Right forelimb (tissue), 1 donor: ENCODE measurements at regions not wholly inside any gene's neighbourhood (a gene's known extent, or its start where the extent isn't known, plus 50 kb on each side); places are given as distances from the start of the nearest gene placed in this dataset.
"Not testable (repeated sequence)": the region's sequence is repeated elsewhere in the genome, so short reads cannot be mapped to it uniquely, and the experiment has no call there.

Source experiments
- DNase-seq: peaks from one replicate; pipeline ENCODE4 v3.0.0-alpha.2; 2018

GRCh38 chr9:39674437-39675210 lies 319.2 kb downstream of the SPATA31A1 start:
- not testable (repeated sequence) for DNase-seq

GRCh38 chr9:39675211-39675553 lies 319.7 kb downstream of the SPATA31A1 start:
- DNase-seq, result not testable (repeated sequence)

- not testable (repeated sequence) for DNase-seq
Measured at GRCh38 chr9:39678534-39679263, 323.2 kb downstream of the SPATA31A1 start.

GRCh38 chr9:39680694-39681401 lies 325.4 kb downstream of the SPATA31A1 start:
- DNase-seq, result not testable (repeated sequence)

GRCh38 chr9:39728862-39729261 lies 373.4 kb downstream of the SPATA31A1 start:
- DNase-seq, result not testable (repeated sequence)

GRCh38 chr9:39744898-39745297 lies 389.4 kb downstream of the SPATA31A1 start:
- DNase-seq, result not testable (repeated sequence)

GRCh38 chr9:39775570-39775969 lies 420.1 kb downstream of the SPATA31A1 start:
- not testable (repeated sequence) for DNase-seq

- DNase-seq, result not testable (repeated sequence)
Measured at GRCh38 chr9:39791356-39791755, 435.9 kb downstream of the SPATA31A1 start.

GRCh38 chr9:39797935-39798334 lies 442.5 kb downstream of the SPATA31A1 start:
- not testable (repeated sequence) for DNase-seq

- not testable (repeated sequence) for DNase-seq
Measured at GRCh38 chr9:39799252-39799651, 443.8 kb downstream of the SPATA31A1 start.

- DNase-seq, result not testable (repeated sequence)
Measured at GRCh38 chr9:39802561-39802960, 447.1 kb downstream of the SPATA31A1 start.

- peak; percentile 53 for DNase-seq
Measured at GRCh38 chr9:39809401-39810226, 454.1 kb downstream of the SPATA31A1 start.

- DNase-seq, result not testable (repeated sequence)
Measured at GRCh38 chr9:39810401-39810800, 454.9 kb downstream of the SPATA31A1 start.

- DNase-seq, result not testable (repeated sequence)
Measured at GRCh38 chr9:39811615-39812014, 456.1 kb downstream of the SPATA31A1 start.

GRCh38 chr9:39828457-39828856 lies 473.0 kb downstream of the SPATA31A1 start:
- not testable (repeated sequence) for DNase-seq
